ES-I3 (cell line): ENCODE measurements at regions not wholly inside any gene's neighbourhood (a gene's known extent, or its start where the extent isn't known, plus 50 kb on each side); places are given as distances from the start of the nearest gene placed in this dataset.
"Not testable (repeated sequence)": the region's sequence is repeated elsewhere in the genome, so short reads cannot be mapped to it uniquely, and the experiment has no call there.

ENCODE experiments used
- H3K36me3 ChIP-seq: 2 replicates; pipeline ENCODE4 v1.6.1; 2013; ENCODE audit warnings: mild to moderate bottlenecking, low read length, control low read depth, moderate library complexity; ENCODE audit not compliant: insufficient read depth
- H3K4me1 ChIP-seq: 2 replicates; pipeline ENCODE4 v1.6.1; 2013; ENCODE audit warnings: mild to moderate bottlenecking, control low read depth, low read length; ENCODE audit not compliant: insufficient read depth
- H3K9ac ChIP-seq: 2 replicates; pipeline ENCODE4 v1.6.1; 2013; ENCODE audit warnings: low read depth, mild to moderate bottlenecking, low read length, moderate library complexity
- H3K9me3 ChIP-seq: 2 replicates; pipeline ENCODE4 v1.6.1; 2013; ENCODE audit warnings: mild to moderate bottlenecking, low read length, moderate library complexity; ENCODE audit not compliant: control insufficient read depth, insufficient read depth

DNA sequence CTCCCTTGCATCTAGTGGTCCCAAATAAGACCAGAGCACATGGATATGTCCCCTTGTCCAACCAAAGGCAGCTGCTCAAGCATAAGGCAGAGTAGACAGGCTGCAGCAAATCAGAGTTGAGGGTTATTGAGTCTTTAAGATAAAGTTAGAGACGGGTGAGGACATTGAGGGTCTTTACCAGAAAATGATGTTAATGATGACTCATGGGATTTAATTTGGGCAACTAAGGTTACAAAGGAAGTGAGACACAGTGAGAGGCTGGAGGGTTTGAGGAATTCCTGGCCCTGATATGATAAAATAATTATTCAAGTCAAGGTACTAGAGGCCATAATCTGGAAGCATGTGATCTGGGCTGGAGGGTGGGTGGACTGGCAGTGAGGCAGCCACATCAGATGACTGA is 133.6 kb downstream of the ALDH8A1 start:
- H3K9ac ChIP-seq: no peak overlapping the region
- no peaks in the 10 kb centered on the region for H3K36me3 ChIP-seq
- no peaks in the 10 kb centered on the region for H3K9me3 ChIP-seq
- H3K4me1 ChIP-seq: no peaks in the 10 kb centered on the region

DNA sequence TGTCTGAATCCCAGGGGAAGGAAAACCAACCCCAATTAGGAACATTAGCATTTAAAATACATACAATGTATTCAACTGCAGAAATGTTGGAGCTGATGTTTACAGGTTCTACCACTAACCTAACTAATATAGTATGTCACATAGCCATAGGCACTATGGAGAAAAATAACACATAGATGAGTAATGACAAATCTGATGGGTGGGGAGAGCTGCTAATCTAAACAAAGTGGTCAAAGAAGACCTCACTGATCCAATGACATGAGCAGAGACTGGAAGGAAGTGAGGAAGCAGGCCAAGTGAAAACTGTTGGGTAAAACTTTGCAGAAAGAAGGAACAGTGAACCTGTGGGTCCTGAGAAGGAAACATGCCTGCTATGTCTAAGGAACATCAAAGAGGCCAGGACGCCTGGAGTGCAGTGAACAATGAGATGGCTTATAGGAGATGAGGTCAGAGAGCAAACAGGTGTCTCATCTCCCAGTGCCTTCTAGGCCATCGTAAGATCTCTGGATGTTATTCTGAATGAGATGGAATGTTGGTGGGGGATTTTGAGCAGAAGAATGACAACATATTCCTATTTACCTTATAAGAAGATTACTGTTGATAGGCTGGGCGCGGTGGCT is 135.7 kb downstream of the ALDH8A1 start:
- Histone ChIP-seq H3K4me1 (no peaks in the 10 kb centered on the region), H3K9me3 (no peaks in the 10 kb centered on the region), H3K36me3 (no peaks in the 10 kb centered on the region), H3K9ac (no peak overlapping the region)

DNA sequence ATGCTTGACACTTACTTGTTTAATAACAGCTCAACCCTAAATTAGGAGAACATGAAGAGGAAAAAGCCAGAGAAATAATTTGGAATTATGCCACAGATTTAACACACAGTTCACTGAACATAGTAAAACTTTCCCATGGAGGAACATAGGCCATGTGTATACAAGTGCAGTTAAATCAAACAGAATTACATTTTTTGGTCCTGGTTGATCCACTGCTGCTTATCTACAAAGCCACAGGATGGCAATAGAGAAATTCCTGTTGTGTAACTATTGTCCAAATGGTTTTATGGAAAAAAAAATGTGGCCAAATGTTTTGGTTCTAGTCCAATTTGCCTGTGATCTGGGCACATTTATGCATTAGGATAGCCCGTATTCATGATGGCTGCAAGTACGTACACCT is 136.8 kb downstream of the ALDH8A1 start:
- Histone ChIP-seq H3K4me1 (no peaks in the 10 kb centered on the region), H3K9me3 (no peaks in the 10 kb centered on the region), H3K36me3 (no peaks in the 10 kb centered on the region), H3K9ac (no peak overlapping the region)

DNA sequence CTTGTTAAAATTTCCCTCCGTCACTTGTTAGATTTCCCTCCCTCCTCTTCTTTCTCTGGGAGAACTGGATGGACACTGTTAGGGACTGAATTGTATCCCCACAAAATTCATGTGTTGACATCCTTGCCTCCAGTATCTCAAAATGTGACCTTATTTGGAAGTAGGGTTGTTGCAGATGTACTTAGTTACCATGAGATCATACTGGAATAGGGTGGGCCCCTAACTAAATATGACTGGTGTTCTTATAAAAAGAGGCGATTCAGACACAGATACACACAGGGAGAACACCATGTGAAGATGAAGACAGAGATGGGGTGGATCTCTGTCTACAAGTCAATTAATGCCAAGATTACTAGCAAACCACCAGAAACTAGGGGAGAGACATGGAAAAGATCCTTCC is 139.5 kb downstream of the ALDH8A1 start:
- Histone ChIP-seq H3K36me3 (no peaks in the 10 kb centered on the region), H3K9me3 (no peaks in the 10 kb centered on the region), H3K9ac (no peak overlapping the region), H3K4me1 (no peaks in the 10 kb centered on the region)

GRCh38 chr6:134809130-134809529 is 140.8 kb downstream of the ALDH8A1 start:
- no peak overlapping the region for H3K9ac ChIP-seq
- H3K4me1 ChIP-seq: no peaks in the 10 kb centered on the region
- no peaks in the 10 kb centered on the region for H3K9me3 ChIP-seq
- H3K36me3 ChIP-seq: no peaks in the 10 kb centered on the region

DNA sequence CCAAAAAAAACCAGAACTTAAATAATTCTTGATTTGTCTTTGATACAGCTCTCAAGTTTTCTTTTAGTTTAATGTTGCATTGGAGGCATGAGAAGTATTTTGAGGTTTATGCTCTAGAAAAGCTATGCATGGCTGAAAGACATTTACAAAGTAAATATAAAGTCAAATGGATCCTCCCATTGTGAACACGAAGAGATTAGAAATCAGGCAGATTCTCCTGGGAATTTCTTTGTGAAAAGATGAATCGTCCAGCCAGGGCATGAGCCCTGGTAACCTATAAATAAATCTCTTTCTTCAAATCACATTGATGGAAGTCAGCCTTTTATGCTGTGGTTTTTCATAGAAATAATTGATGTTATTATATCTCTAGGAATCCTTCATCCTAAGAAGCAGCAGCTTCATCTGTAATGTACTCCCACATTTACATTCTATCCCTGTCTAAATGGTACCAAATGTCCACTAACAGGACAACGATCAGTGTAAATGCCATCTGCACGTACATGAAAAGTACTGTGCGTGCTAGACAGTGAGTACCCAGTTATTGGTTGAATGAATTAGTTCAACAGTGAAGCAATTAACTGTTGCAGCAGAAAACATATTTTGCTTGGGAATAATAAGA is 143.6 kb downstream of the ALDH8A1 start:
- no peaks in the 10 kb centered on the region for H3K36me3 ChIP-seq
- H3K9ac ChIP-seq: no peak overlapping the region

GRCh38 chr6:134805168-134805567 is 144.7 kb downstream of the ALDH8A1 start:
- Histone ChIP-seq H3K9ac (no peak overlapping the region), H3K36me3 (no peaks in the 10 kb centered on the region), H3K4me1 (no peaks in the 10 kb centered on the region), H3K9me3 (no peaks in the 10 kb centered on the region)

More for the DNA sequence above, 143.6 kb downstream of the ALDH8A1 start:
- Histone ChIP-seq H3K9me3 (no peaks in the 10 kb centered on the region), H3K4me1 (no peaks in the 10 kb centered on the region)

DNA sequence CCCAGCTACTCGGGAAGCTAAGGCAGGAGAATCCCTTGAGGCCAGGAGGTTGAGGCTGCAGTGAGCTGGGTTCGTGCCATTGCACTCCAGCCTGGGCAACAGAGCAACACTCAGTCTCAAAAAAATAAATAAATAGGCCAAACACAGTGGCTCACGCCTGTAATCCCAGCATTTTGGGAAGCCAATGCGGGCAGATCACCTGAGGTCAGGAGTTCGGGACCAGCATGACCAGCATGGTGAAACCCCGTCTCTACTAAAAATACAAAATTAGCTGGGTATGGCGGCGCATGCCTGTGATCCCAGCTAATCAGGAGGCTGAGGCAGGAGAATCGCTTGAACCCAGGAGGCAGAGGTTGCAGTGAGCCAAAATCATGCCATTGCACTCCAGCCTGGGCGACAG is 145.6 kb downstream of the ALDH8A1 start:
- not testable (repeated sequence) for H3K9me3 ChIP-seq, H3K36me3 ChIP-seq, H3K9ac ChIP-seq, H3K4me1 ChIP-seq

DNA sequence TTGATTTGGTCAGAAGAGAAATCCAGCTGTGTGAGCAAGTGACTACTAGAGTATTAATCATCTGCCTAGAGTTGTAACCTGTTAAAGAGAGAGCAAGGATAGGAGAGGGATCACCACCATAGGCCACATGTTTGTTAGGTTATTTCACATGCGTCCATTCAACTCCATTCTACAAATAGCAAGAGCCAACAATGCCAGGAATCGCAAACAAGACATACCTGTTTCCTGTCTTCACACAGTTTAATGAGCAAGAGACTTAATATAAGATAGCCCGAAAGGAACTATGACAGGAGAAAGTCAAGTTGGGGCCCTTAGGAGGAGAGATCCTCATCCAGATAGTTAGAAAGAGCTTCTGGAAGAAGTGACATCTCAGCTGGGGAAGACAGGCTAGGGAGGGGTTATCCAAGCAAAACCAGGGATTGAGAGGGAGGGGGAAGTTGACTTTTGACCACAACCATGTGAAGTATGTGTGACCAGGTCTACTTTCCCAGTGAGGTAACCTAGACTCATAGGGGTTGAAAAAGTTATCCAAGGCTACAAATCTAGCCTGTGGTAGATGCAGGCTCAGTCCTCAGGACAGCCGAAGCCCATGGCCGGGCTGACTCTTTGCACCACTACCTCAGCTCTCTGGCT is 147.4 kb downstream of the ALDH8A1 start:
- H3K4me1 ChIP-seq: no peaks in the 10 kb centered on the region
- H3K36me3 ChIP-seq: no peaks in the 10 kb centered on the region
- no peak overlapping the region for H3K9ac ChIP-seq
- H3K9me3 ChIP-seq: no peaks in the 10 kb centered on the region

DNA sequence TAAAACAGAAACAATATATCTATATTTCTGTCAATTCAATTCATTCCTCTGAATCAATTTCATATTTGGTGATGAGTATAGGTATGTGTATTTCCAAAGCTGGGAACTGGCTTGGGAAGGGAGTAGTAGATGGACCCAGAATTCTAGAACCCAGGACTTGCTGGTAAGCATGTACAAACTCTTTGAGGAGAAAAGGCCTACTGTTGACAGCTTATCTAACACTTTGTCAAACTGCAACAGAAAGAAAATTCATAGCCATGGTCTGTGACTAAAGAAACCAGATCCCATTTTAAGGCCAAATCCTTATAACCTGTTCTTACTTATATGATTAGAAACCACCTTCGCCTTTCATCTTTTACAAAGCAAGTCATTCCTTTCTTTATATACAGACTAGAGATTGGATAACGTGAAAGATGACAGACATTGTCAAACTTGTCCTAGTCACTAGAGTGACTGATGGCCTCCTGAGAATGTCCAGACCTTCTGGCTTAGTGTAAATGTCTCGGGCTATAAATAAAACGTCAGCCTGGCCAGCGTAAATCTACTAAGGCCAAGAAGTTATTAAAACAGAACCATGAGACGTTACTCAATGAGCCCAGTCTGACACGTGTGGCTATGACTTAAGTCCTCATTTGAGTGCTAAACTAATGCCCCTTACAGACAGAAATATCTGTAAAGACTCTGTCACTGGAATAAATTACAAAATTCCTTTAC is 152.3 kb downstream of the ALDH8A1 start:
- Histone ChIP-seq H3K4me1 (no peaks in the 10 kb centered on the region; the same call in 1 of the 2 replicates), H3K9me3 (no peaks in the 10 kb centered on the region), H3K9ac (no peak overlapping the region), H3K36me3 (no peaks in the 10 kb centered on the region)

DNA sequence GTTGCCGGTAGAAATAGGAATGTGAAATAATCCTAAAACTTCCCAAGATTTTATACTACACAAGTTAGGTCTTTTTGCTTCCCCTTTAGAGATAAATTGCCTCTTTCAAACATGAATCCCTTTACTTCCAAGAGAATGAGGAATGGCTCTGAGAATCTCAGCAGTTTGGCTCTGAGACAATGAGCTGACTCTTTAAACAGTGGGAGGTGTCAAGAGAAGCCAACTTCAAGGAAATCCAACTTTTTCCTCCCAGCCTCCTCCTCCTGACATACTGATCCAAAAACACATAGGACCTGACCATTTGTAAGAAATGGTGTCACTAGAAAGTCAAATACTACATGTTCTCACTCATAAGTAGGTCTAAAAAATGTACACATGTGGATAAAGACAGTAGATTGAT is 154.2 kb downstream of the ALDH8A1 start:
- Histone ChIP-seq H3K9me3 (peaks cover 11% of the 10 kb centered on the region; the same call in 1 of the 2 replicates), H3K4me1 (no peaks in the 10 kb centered on the region; the same call in 1 of the 2 replicates), H3K9ac (no peak overlapping the region), H3K36me3 (no peaks in the 10 kb centered on the region)

GRCh38 chr6:134795001-134795400 is 154.9 kb downstream of the ALDH8A1 start:
- H3K36me3 ChIP-seq: no peaks in the 10 kb centered on the region
- H3K4me1 ChIP-seq: no peaks in the 10 kb centered on the region; the same call in 1 of the 2 replicates
- peaks cover 11% of the 10 kb centered on the region; the same call in 1 of the 2 replicates for H3K9me3 ChIP-seq
- H3K9ac ChIP-seq: no peak overlapping the region

GRCh38 chr6:134791243-134791843 is 158.6 kb downstream of the ALDH8A1 start:
- not testable (repeated sequence) for H3K4me1 ChIP-seq, H3K36me3 ChIP-seq, H3K9ac ChIP-seq
- peaks cover 11% of the 10 kb centered on the region; the same call in 1 of the 2 replicates for H3K9me3 ChIP-seq

- H3K9ac ChIP-seq: no peak overlapping the region
- H3K36me3 ChIP-seq: no peaks in the 10 kb centered on the region
- peaks cover 5% of the 10 kb centered on the region; the same call in 1 of the 2 replicates for H3K4me1 ChIP-seq
- peaks cover 11% of the 10 kb centered on the region; the same call in 1 of the 2 replicates for H3K9me3 ChIP-seq
Observed at GRCh38 chr6:134787261-134787877, 162.5 kb downstream of the ALDH8A1 start.
